Panc1 (cell line): ENCODE measurements at regions not wholly inside any gene's neighbourhood (a gene's known extent, or its start where the extent isn't known, plus 50 kb on each side); places are given as distances from the start of the nearest gene placed in this dataset.

ENCODE experiments used
- CTCF ChIP-seq: fragments of 450-650 bp; IDR thresholded peaks from 2 replicates; pipeline ENCODE4 v1.5.1; 2017; ENCODE audit warnings: mild to moderate bottlenecking
- POLR2AphosphoS5 ChIP-seq: IDR thresholded peaks from 2 replicates; pipeline ENCODE4 v1.6.1; 2012; ENCODE audit warnings: mild to moderate bottlenecking, low read depth, low read length, moderate library complexity
- TF ChIP-seq, protein P1 (sequence below), 2 experiments: IDR thresholded peaks; 2 replicates each; pipeline ENCODE4 v1.6.1; 2011 to 2012; ENCODE audit warnings: low read depth in 2 of 2, control low read depth in 1 of 2, low read length in 1 of 2, mild to moderate bottlenecking in 1 of 2, moderate library complexity in 1 of 2; ENCODE audit not compliant: insufficient read depth in 1 of 2

GRCh38 chr12:67400742-67401141, 131.6 kb downstream of the CAND1 start:
- TF ChIP-seq POLR2AphosphoS5 (no peak), CTCF (no peak)
- TF ChIP-seq, protein P1, sequence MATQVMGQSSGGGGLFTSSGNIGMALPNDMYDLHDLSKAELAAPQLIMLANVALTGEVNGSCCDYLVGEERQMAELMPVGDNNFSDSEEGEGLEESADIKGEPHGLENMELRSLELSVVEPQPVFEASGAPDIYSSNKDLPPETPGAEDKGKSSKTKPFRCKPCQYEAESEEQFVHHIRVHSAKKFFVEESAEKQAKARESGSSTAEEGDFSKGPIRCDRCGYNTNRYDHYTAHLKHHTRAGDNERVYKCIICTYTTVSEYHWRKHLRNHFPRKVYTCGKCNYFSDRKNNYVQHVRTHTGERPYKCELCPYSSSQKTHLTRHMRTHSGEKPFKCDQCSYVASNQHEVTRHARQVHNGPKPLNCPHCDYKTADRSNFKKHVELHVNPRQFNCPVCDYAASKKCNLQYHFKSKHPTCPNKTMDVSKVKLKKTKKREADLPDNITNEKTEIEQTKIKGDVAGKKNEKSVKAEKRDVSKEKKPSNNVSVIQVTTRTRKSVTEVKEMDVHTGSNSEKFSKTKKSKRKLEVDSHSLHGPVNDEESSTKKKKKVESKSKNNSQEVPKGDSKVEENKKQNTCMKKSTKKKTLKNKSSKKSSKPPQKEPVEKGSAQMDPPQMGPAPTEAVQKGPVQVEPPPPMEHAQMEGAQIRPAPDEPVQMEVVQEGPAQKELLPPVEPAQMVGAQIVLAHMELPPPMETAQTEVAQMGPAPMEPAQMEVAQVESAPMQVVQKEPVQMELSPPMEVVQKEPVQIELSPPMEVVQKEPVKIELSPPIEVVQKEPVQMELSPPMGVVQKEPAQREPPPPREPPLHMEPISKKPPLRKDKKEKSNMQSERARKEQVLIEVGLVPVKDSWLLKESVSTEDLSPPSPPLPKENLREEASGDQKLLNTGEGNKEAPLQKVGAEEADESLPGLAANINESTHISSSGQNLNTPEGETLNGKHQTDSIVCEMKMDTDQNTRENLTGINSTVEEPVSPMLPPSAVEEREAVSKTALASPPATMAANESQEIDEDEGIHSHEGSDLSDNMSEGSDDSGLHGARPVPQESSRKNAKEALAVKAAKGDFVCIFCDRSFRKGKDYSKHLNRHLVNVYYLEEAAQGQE (IDR thresholded peaks at IDR 0.05; ENCODE audit: insufficient read depth in 1 of 2, low read depth in 2 of 2, low read length in 1 of 2) = no peak
